Esophagus muscularis mucosa (tissue), 3 donors: ENCODE measurements at regions not wholly inside any gene's neighbourhood (a gene's known extent, or its start where the extent isn't known, plus 50 kb on each side); places are given as distances from the start of the nearest gene placed in this dataset.

ENCODE experiments used
- EP300 ChIP-seq: sonication (generic); formaldehyde crosslinking; IDR thresholded peaks from one replicate; pipeline ENCODE4 v1.6.1; 2017; ENCODE audit warnings: antibody characterized with exemption
- TF ChIP-seq, protein P1 (sequence below), 3 experiments: fragments of 200-600 bp in 2 of 3; fragments of 450-650 bp in 1 of 3; sonication (generic) in 2 of 3; IDR thresholded peaks; one replicate each; pipeline ENCODE4 v1.5.1; 2017 to 2019; ENCODE audit warnings: antibody characterized with exemption in 3 of 3, mild to moderate bottlenecking in 2 of 3, moderate library complexity in 1 of 3

GRCh38 chr6:11447265-11447664, 90.3 kb upstream of the TMEM170B start:
- TF ChIP-seq, protein P1, sequence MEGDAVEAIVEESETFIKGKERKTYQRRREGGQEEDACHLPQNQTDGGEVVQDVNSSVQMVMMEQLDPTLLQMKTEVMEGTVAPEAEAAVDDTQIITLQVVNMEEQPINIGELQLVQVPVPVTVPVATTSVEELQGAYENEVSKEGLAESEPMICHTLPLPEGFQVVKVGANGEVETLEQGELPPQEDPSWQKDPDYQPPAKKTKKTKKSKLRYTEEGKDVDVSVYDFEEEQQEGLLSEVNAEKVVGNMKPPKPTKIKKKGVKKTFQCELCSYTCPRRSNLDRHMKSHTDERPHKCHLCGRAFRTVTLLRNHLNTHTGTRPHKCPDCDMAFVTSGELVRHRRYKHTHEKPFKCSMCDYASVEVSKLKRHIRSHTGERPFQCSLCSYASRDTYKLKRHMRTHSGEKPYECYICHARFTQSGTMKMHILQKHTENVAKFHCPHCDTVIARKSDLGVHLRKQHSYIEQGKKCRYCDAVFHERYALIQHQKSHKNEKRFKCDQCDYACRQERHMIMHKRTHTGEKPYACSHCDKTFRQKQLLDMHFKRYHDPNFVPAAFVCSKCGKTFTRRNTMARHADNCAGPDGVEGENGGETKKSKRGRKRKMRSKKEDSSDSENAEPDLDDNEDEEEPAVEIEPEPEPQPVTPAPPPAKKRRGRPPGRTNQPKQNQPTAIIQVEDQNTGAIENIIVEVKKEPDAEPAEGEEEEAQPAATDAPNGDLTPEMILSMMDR (IDR thresholded peaks at IDR 0.05), result no peak
- no peak for TF ChIP-seq EP300
